Osteocyte (in vitro differentiated cells): ENCODE measurements at regions not wholly inside any gene's neighbourhood (a gene's known extent, or its start where the extent isn't known, plus 50 kb on each side); places are given as distances from the start of the nearest gene placed in this dataset.

Experiments
- DNase-seq: peaks from one replicate; pipeline ENCODE4 v3.0.0; 2021; ENCODE audit warnings: mixed read lengths; ENCODE audit not compliant: unreplicated experiment; ENCODE audit errors: extremely low spot score
- H3K27ac Mint-ChIP-seq: one replicate; pipeline ENCODE4 v1.8.0; 2021; ENCODE audit warnings: mild to moderate bottlenecking, mixed read lengths; ENCODE audit not compliant: unreplicated experiment
- H3K27me3 Mint-ChIP-seq: one replicate; pipeline ENCODE4 v1.8.0; 2021; ENCODE audit warnings: mixed read lengths; ENCODE audit not compliant: unreplicated experiment
- H3K36me3 Mint-ChIP-seq: one replicate; pipeline ENCODE4 v1.8.0; 2021; ENCODE audit warnings: mixed read lengths; ENCODE audit not compliant: unreplicated experiment
- H3K4me1 Mint-ChIP-seq: one replicate; pipeline ENCODE4 v1.8.0; 2021; ENCODE audit warnings: mixed read lengths; ENCODE audit not compliant: unreplicated experiment
- H3K4me3 Mint-ChIP-seq: one replicate; pipeline ENCODE4 v1.8.0; 2021; ENCODE audit warnings: mild to moderate bottlenecking, moderate library complexity, mixed read lengths; ENCODE audit not compliant: unreplicated experiment
- H3K9me3 Mint-ChIP-seq: one replicate; pipeline ENCODE4 v1.8.0; 2021; ENCODE audit warnings: mixed read lengths; ENCODE audit not compliant: unreplicated experiment
- TF ChIP-seq, protein P1 (sequence below): fragments of 200-600 bp; sonication (generic); IDR thresholded peaks from 2 replicates; pipeline ENCODE4 v1.5.0; 2021; ENCODE audit warnings: antibody characterized with exemption, mild to moderate bottlenecking, moderate library complexity

DNA sequence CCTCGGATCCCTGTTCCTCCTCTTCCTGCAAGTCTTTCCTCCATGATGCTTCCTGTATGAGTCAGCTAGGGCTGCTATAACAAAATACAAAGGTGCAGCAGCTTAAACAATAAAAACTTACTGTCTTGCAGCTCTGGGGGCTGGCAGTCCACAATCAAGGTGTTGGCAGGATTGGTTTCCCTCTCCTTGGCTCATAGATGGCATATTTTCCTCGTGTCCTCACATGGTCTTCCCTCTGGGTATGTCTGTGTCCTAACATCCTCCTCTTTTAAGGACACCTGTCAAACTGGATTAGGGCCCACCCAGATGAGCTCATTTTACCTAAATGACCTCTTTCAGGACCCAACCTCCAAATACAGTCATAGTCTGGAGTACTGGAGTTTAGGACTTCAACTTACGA, 117.5 kb downstream of the MED10 start:
- no peak overlapping the region for H3K27ac Mint-ChIP-seq
- H3K27me3 Mint-ChIP-seq, result no peaks in the 10 kb centered on the region
- peaks cover 13% of the 10 kb centered on the region for H3K9me3 Mint-ChIP-seq
- no peaks in the 10 kb centered on the region for H3K4me1 Mint-ChIP-seq
- TF ChIP-seq, protein P1, sequence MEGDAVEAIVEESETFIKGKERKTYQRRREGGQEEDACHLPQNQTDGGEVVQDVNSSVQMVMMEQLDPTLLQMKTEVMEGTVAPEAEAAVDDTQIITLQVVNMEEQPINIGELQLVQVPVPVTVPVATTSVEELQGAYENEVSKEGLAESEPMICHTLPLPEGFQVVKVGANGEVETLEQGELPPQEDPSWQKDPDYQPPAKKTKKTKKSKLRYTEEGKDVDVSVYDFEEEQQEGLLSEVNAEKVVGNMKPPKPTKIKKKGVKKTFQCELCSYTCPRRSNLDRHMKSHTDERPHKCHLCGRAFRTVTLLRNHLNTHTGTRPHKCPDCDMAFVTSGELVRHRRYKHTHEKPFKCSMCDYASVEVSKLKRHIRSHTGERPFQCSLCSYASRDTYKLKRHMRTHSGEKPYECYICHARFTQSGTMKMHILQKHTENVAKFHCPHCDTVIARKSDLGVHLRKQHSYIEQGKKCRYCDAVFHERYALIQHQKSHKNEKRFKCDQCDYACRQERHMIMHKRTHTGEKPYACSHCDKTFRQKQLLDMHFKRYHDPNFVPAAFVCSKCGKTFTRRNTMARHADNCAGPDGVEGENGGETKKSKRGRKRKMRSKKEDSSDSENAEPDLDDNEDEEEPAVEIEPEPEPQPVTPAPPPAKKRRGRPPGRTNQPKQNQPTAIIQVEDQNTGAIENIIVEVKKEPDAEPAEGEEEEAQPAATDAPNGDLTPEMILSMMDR, result no peak
- no peak for DNase-seq
- no peak overlapping the region for H3K4me3 Mint-ChIP-seq
- no peaks in the 10 kb centered on the region for H3K36me3 Mint-ChIP-seq

- DNase-seq, result no peak
- no peak overlapping the region for H3K4me3 Mint-ChIP-seq
Observed at GRCh38 chr5:6256901-6257300, 121.4 kb downstream of the MED10 start.

GRCh38 chr5:6255956-6256355, 122.4 kb downstream of the MED10 start:
- H3K9me3 Mint-ChIP-seq, result peaks cover 13% of the 10 kb centered on the region
- no peaks in the 10 kb centered on the region for H3K4me1 Mint-ChIP-seq
- H3K4me3 Mint-ChIP-seq, result no peak overlapping the region
- no peaks in the 10 kb centered on the region for H3K36me3 Mint-ChIP-seq
- TF ChIP-seq, protein P1, result no peak
- DNase-seq, result no peak
- no peak overlapping the region for H3K27ac Mint-ChIP-seq
- H3K27me3 Mint-ChIP-seq, result no peaks in the 10 kb centered on the region

More at GRCh38 chr5:6256901-6257300, 121.4 kb downstream of the MED10 start:
- Mint-ChIP-seq H3K36me3 (no peaks in the 10 kb centered on the region), H3K4me1 (no peaks in the 10 kb centered on the region), H3K9me3 (peaks cover 13% of the 10 kb centered on the region), H3K27me3 (no peaks in the 10 kb centered on the region), H3K27ac (no peak overlapping the region)
- TF ChIP-seq, protein P1, result no peak

- Mint-ChIP-seq H3K27ac (no peak overlapping the region), H3K4me3 (no peak overlapping the region), H3K36me3 (no peaks in the 10 kb centered on the region), H3K9me3 (peaks cover 11% of the 10 kb centered on the region), H3K27me3 (no peaks in the 10 kb centered on the region), H3K4me1 (no peaks in the 10 kb centered on the region)
- TF ChIP-seq, protein P1, result no peak
- peak; percentile 71 for DNase-seq
Observed at GRCh38 chr5:6253846-6254245, 124.5 kb downstream of the MED10 start.

DNA sequence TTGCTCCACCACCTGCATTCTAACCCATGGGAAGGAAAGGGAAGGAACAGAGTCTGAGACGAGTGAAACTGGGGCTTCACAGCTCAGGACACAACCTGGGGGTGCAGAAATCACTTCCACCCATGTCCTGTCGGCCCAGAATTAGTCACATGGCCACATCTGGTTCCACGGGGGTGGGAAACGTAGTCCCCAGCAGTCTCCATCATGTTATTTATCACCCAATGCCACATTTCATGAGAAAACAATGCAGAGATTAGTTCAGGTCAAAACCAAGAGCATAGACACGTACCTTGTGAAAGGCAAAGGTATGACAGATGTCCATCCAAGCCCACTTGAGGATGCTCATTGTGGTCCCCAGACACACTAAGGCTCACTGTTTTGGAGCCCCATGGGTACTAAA, 125.1 kb downstream of the MED10 start:
- H3K27ac Mint-ChIP-seq, result no peak overlapping the region
- H3K9me3 Mint-ChIP-seq, result peaks cover 10% of the 10 kb centered on the region

More for the DNA sequence above, 125.1 kb downstream of the MED10 start:
- DNase-seq, result no peak
- H3K4me1 Mint-ChIP-seq, result no peaks in the 10 kb centered on the region
- H3K27me3 Mint-ChIP-seq, result no peaks in the 10 kb centered on the region
- TF ChIP-seq, protein P1, result no peak
- H3K4me3 Mint-ChIP-seq, result no peak overlapping the region
- H3K36me3 Mint-ChIP-seq, result no peaks in the 10 kb centered on the region
